Vagina (tissue), 2 donors: ENCODE measurements at regions not wholly inside any gene's neighbourhood (a gene's known extent, or its start where the extent isn't known, plus 50 kb on each side); places are given as distances from the start of the nearest gene placed in this dataset.

Experiments
- POLR2A ChIP-seq, 2 donors: fragments of 450-650 bp; IDR thresholded peaks; one replicate each; pipeline ENCODE4 v1.6.1; 2017; ENCODE audit warnings: antibody characterized with exemption in 2 of 2, mild to moderate bottlenecking in 2 of 2, moderate library complexity in 2 of 2
- POLR2AphosphoS5 ChIP-seq, 2 donors: sonication (generic); formaldehyde crosslinking; IDR thresholded peaks; one replicate each; pipeline ENCODE4 v1.9.0; 2017; ENCODE audit warnings: antibody characterized with exemption in 2 of 2, mild to moderate bottlenecking in 2 of 2, low read depth in 1 of 2; ENCODE audit not compliant: insufficient read depth in 1 of 2
- TF ChIP-seq, protein P1 (sequence below), 3 experiments: fragments of 450-650 bp in 2 of 3; fragments of 200-600 bp in 1 of 3; sonication (generic) in 1 of 3; IDR thresholded peaks; one replicate each; pipeline ENCODE4 v1.5.1; 2017 to 2019; ENCODE audit warnings: antibody characterized with exemption in 3 of 3, mild to moderate bottlenecking in 2 of 3, moderate library complexity in 2 of 3

GRCh38 chr22:47396105-47396504, 633.7 kb downstream of the TBC1D22A start:
- TF ChIP-seq, protein P1, sequence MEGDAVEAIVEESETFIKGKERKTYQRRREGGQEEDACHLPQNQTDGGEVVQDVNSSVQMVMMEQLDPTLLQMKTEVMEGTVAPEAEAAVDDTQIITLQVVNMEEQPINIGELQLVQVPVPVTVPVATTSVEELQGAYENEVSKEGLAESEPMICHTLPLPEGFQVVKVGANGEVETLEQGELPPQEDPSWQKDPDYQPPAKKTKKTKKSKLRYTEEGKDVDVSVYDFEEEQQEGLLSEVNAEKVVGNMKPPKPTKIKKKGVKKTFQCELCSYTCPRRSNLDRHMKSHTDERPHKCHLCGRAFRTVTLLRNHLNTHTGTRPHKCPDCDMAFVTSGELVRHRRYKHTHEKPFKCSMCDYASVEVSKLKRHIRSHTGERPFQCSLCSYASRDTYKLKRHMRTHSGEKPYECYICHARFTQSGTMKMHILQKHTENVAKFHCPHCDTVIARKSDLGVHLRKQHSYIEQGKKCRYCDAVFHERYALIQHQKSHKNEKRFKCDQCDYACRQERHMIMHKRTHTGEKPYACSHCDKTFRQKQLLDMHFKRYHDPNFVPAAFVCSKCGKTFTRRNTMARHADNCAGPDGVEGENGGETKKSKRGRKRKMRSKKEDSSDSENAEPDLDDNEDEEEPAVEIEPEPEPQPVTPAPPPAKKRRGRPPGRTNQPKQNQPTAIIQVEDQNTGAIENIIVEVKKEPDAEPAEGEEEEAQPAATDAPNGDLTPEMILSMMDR (IDR thresholded peaks at IDR 0.05) = no peak
- no peak for TF ChIP-seq POLR2A (IDR thresholded peaks at IDR 0.05)
- no peak for TF ChIP-seq POLR2AphosphoS5 (IDR thresholded peaks at IDR 0.05; ENCODE audit: insufficient read depth in 1 of 2, low read depth in 1 of 2)
